ENCODE measurements at regions not wholly inside any gene's neighbourhood (a gene's known extent, or its start where the extent isn't known, plus 50 kb on each side); places are given as distances from the start of the nearest gene placed in this dataset.

DNA sequence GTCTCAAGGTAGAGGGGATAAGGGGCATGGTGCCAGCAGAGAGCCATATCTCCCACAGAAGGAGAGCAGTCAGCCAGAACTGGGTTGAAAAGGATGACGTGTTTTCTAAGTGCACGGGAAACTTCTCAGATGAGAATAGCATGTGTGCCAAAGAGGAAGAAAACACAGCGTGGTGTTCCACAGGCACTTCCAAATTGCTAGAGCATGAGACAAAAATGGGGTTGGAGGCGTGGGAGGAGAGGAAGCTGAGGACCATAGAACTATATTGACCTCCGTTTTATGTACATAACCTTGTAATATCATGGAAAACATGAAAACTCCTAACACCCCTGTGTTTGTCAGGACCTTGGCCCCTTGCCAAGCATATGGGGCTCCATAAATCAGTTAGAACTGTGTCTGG lies 682.7 kb upstream of the RAB6C start:
- no peak for DNase-seq

DNA sequence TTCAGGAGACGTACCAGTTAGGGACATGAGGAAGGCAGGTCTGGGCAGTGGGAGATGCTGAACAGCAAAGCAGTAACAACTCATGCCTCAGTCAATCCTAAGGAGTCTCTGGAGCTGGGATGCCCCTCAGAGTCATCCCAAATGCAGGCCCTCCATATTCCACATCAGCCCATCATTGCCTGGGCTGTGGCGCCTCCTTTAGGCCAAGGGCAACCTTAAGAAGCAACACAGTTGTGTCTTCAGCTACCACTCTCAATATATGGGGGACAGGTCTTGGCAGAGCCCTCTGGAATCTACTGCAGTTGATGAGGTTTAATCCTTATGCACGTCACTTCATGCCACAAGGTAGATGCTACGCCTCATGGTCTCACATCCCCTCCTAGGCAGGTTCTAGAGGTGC lies 682.0 kb upstream of the RAB6C start:
- no peak for DNase-seq

DNA sequence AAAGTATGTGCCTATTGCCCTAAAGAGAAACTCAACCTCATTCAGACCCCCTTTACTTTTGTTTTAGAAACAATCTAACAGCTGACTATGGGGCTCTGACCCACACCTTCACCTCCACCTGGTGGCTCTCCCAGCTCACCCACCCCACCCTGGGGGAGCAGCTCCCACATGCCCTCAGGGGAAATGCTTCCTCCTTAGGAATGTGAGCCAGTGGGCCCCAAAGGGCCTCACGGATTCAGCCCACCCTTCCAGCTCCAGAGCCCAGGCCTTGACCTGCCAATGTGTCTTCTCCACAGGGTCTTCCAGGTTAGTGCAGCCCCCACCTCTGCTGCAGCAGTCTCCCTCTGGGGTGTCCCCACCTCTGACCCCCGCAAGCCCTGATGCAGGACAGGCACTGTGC lies 680.1 kb upstream of the RAB6C start:
- no peak for DNase-seq

DNA sequence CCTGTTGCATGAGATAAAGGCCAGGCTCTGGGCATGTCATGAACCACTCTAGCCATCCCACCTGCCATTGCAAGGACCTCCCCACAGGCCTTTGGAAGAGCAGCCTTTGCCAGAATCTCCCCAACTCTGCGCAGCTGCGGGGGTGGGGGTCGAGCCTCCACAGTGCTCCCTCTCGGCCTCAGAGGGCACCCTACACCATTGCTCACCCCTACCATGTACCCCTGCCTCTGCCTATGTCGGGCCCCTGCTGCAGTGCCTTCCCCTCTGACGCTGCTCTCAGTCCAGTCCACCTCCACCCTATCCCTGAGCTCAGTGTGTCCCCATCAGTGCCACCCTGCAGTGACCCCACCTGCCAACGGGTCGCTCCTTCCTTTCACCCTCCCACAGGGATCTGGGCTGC lies 679.7 kb upstream of the RAB6C start:
- no peak for DNase-seq

DNA sequence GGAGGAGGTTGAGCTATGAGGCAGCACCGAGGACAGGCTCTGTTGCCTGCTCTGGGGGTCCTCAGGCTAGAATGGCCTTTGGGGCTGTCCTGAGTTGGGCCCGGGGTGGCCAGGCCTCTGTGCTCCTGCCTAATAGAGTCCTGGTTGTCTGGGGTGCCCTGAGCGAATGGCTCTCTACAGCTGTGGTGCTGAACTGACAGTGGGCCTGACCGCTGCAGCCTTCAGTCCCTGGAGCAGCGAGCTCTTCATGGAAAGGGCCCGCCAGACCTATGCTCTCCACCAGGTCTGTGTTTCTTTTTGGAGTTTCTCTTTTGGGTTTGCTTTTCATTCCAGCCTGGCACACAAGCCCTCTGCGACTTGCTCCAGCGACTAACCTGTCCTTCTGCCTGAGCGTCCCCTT lies 679.0 kb upstream of the RAB6C start:
- DNase-seq, result no peak

DNA sequence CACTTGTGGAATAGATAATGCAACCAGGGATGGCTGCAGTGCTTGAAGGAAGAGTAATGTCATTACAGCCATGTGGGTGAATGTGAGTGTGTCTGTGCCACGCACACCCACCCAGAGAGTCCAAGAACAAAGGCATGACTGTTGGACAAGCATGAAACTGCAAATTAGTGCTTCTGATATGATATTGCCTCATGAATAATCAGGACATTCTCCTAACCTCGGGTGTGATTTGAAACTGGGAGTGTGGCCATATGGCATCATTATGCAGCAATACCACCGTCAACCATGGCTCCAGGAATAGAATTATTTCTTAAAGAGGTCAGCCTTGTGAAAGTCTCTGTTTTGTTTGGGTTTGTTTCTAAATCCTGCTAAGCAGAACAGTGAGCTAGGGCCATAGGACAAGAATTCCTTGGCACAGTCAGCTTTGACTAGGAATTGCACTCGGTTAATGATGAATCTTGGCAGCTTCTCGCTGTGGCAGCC lies 678.0 kb upstream of the RAB6C start:
- no peak for DNase-seq

DNA sequence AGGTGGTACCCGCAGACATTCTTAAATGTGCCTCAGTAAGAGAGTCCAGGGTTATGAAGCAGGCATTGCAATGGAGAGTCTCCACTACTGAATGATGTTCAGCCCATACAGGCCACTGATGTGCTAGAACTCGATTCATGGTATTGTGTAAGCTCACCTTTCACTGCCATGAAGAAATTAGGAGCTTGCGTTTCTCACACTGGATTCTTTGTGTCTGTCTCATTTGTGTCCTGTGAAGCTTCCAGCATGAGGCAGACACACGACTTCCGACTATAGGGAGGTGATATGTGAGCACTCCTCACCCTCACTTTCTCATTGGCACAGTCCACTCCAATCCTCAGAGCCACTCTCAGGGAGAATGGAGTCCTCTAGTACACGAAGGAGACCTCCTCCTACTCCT lies 677.4 kb upstream of the RAB6C start:
- DNase-seq, result no peak

DNA sequence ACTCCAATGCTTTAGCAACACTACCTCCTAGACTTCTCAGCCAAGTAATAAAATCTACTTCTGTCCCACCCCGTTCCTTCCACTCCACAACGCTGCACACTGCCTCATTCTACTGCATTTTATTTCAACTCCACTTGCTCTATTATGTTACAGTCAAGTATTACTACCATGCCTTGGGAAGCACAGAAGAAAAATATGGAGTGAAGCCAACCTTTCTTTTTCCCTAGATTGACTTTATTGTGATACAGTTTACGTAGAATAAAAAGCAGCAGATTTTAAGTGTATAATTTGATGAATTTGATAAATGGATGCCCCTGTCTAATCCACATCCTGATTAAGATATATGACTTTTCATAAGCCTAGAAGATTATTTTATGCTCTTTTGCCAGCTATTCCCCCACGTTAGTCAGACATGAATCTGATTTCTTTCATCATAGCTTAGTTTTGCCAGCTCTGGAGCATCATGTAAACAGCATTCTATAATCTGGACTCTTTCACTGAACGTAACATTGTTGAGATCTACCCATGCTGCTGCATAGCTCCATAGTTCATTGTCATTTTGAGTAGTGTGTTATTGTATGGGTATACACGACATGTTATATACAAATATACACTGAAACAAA lies 676.8 kb upstream of the RAB6C start:
- no peak for DNase-seq

DNA sequence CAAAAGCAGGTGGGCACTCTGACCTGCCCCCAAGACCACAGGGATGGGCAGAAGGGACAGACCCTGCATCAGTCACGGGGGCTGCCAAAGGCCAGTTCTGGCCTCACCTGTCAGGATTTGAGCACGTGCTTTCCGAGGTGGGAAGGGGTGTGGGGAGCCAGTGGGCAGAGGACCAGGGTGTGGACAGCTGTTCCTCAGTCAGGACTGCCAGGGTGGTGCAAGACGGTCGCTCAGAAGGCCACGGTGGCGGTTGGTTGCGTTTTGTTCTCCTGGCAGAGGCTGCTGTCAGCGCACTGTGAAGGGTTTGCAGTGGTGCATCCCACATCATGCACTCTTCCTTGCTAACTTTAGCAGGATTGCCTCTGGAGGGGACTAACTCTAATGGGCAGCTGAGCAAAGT lies 665.3 kb upstream of the RAB6C start:
- no peak for DNase-seq

DNA sequence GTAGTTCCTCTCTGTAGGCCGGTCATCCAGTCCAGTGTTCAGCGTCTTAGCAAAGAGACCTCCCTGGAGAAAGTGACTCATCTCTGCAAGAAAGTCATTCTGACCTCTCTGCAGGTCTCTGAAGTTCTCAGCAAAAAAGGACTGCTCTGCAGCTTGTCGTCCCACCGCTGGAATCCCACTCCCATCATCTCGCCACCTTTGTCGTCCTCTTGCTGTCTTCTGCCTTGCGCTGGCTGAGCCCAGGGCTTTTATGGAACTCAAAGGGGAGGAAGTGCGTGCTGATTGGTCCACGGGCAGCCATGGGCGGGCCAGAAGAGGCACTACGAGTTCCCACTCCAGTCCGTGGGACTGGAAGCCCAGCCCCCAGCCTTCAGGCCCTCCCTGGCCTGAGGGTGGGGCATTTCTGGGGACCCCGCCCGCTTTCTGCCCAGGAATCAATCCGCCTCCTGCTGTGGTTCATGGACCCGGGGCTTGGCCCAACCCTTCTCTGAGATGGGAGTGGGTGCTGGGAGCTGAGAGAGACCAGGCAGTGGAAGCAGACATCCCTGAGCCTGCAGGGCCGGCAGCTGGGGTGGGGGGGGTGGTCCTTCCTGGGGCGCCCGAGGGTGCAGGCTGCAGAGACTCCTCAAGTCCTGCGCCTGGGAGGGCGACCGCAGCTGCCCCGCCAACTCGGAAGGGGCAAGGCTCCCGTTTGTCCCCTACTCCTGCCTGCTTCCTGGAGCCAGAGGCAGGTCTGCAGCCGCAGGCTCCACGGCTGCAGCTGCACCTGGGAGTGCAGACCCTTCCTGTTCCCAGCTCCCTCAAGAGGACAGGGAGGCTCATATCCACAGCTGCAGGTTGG lies 660.7 kb upstream of the RAB6C start:
- no peak for DNase-seq

DNA sequence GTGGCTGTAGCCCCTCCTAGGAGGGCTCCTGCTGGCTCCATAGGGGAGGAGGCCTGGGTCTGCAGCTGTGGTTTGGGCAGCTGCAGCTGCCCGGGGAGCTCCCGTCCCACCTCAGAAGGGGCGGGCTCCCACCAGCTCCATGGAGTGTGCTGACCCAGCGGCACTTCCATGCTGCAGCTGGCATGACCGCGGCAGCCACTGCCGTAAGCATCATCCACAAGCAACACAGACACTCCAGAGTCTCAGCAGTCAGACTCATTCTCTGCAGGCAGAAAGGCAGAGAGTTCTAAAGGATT lies 660.1 kb upstream of the RAB6C start:
- DNase-seq, result no peak

DNA sequence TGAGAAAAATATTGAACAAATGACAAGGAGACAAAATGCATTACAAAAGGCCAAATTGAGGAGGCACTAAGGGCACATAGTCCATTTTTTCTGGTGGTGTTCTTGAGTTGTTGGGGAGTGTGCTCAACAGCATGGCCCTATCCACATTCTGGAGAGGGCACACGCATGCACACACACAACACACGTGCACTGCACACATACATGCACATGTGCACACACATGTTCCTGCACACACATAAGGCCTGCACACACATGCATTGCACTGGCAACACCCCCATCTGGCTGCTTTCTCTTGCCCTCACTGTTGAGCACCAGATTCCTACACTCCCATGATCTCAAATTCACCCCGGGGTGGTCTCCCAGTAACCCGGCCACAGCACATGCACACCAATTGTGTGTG lies 659.2 kb upstream of the RAB6C start:
- no peak for DNase-seq

DNA sequence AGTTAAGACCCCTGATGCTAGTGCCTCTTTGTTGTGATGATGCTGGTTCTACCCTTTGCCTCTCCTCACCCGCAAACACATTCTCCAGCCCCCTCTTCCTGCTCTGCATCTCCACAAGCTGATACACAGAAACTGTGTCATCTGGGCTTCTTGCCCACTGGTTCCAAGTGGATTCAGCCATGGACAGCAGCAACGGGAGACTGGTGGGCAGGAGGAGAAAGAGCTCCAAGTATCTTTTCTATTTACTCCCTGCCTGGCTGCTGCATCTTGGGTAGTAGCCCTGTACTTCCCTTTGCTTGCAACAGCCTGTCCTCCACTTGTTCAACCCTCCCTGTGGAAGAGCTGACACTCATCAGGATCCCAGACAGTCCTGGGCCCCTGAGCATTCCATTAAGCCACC lies 655.1 kb upstream of the RAB6C start:
- no peak for DNase-seq

DNA sequence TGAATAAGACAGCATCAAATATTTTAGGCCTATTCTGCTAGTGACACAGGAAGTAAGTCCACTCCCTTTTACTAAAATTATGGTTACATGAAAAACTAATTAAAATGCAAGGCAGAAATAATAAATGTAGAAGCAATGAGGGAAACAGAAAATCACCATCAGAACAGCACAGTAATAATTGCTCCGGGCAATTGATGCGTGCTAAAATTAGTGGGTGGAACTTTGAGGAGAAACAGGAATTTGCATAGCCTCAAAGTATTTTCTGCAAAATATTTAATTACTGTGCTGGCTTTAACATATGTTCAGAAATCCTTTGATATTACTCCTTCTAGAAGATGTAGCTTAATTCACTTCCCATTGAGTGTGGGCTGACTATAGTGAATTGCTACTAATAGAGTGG lies 654.3 kb upstream of the RAB6C start:
- DNase-seq, result no peak

DNA sequence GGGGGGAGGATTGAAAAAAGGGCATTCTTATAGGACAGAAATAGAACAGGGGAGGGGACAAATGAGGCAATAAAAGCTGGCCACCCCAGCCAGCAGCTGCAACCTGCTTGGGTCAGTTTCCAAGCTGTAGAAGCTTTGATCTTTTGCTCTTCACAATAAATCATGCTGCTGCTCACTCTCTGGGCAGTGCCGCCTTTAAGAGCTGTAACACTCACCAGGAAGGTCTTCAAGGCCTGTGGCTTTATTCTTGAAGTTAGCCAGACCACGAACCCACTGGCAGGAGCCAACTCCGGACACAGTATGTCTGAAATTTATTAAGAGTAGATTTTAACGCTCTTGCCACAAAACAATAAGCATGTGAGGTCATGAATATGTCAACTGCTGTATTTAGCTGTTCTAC lies 649.9 kb upstream of the RAB6C start:
- DNase-seq, result no peak

DNA sequence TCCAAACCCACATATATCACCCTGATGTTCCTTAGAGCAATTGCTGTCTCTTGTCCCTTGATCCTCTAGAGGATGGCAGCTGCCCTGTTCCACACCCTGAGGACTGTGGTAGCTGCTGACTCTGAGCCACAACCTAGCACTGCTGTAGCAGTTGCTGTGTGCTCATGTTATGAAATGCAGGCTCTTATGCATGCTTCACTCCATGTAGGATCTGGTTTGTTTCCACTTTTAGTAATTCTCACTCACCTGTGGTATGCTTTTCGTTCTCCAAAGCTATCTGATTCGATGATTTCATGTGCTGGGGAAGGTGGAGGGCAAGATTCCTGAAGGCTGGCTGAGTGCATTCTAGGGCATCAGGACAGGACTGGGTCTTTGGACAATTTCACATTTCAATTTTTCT lies 649.0 kb upstream of the RAB6C start:
- no peak for DNase-seq

DNA sequence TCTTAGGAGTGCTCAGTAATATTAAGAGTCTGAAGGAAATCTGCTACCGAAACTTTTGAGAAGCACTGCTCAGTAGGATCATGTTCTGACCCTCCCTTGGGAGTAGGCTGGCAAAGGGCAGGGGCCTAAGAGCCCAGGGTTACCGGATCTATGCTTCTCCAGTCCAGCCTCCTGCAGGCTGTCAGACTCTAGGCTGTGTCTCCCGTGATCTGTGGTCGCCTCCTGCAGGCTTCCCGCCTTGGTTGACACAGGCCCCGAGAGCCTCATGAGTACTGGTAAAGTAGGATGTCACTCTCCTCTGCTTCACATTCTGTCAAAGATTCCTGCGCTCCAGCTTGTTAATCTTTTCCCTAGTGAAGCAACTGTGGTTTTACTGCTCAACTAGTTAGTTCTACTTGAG lies 647.8 kb upstream of the RAB6C start:
- DNase-seq, result no peak

DNA sequence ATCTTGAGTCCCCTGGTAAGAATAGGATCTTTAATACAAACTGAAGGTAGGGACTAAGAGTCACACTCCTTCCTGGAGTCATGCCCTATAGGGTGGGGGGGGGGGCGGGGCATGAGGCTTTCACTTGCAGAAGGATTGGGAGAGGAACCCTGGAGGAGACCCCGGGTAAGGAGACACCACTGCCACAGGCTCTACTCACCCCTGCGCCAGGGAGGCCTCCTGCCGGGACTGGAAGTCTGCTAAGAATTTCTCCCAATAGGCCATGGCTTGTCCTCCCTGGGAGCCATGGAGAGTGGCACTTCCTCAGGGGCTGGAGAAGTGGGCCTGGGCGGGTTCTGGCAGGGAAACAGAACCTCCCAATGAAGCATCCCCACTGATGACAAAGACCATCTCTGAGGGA lies 645.3 kb upstream of the RAB6C start:
- DNase-seq, result no peak

DNA sequence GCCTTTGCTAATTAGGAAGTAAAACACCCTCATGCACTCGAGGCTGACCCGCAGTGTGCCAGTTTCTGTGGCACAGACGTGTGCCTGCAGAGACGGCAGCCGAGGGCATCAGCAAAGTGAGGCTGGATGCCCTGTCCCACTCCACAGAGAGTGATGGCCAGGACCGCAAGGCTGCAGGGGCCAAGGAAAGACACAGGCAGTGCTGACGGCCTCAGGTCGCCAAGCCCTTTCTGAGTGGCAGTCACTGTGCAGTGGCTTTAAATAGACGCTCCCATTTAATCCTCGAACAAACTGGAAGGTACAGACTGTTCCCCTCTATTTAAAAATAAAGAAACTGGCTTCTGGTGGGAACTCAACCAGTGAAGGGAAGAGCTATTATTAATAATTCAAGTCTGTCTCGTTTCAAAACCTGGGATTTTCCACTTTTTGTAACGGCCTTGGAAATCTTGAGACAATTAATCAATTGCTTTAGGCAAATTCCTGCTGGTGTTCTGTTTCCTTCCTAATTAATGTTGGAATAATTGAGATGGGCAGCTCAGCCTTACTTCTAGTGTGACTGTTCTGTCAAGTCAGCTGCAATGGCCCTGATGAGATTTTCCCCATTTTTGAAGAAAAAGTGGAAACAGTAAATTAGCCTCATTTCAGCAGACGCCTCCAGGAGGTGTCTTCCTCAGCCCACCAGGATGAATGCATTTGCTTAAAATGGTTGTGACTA lies 644.6 kb upstream of the RAB6C start:
- DNase-seq, result no peak

DNA sequence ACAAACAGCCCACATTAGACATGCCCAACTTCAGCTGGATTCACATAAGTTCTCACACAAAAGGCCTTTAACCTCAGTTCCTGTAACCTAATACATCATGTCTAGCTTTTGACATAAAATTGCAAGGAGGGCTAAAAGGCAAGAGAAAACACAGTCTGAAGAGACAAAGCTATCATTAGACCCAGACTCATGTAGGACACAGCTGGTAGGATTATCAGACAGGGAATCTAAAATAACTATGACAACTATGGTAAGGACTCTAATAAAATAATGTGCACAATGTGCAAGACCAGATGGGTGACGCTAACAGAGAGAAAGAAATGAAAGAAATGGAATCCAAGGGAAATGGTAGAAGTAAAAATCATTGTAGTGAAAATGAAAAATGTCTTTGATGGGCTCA lies 643.2 kb upstream of the RAB6C start:
- DNase-seq, result no peak

DNA sequence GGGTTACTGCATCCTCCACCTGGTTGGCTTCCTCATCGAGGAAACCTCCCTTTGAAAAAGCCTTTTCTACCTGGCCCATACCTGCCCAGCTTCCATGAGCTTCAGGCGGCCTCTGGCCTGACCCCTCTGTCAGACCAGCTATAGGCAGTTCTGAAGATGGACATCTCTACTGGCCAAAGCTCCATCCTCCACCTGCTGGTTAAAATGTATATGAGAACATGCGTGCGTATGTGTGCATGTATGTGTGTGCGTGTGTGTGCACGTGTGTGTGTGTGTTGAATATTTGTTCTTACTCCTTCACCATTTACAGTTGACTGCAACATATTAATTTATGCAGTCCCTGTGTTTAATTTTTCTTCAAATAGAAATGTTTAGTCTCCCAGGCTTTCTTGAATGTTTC lies 642.4 kb upstream of the RAB6C start:
- no peak for DNase-seq

DNA sequence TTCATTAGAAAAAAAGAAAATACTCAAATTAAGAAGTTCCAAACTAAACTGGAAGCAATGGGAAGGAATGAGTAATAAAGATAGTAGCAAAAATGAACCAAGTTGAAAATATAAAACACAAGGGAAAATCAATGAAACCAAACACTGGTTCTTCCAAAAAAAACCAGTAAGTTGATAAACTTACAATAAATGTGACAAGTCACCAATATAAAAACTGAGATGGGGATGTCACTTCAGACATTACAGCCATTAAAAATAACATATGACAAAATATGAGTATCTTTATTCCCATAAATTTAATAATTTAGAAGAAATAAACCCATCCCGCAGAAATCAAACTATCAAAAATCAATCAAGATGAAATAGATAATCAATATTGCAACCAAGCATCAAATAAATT lies 633.9 kb upstream of the RAB6C start:
- no peak for DNase-seq

DNA sequence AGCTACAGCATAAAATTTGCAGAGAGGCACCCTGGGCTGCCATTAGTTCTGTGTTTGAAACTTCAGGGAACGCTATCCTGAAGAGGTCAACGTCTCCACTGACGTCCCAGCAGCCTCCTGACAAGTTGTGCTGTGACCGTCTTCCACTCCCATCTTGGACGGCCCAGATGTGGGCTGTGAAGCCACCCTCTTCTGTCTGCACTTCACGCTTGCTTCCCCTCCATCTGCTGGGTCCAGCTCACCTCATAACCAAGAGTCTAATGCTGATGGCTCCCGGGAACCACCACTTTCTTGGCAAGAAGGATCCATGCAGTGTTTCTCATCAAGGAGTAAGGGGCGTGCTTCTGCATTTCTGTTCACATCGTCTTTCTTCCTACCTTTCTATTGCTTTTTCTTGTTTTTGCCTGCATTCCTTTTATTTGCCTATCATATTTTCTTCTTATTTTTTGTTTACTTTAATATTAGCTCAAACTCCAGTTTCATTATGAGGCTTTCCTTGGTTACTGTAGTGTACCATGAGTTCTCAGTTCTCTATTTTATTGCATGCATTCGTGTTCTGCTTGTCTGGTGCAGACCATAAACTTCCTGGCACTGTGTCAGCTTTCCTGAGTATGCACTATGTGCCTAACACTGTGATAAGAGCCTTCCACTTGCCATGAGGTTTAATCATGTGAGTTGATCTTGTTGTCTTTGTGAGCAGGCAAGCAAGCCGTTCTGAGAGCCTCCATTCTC lies 631.8 kb upstream of the RAB6C start:
- no peak for DNase-seq

DNA sequence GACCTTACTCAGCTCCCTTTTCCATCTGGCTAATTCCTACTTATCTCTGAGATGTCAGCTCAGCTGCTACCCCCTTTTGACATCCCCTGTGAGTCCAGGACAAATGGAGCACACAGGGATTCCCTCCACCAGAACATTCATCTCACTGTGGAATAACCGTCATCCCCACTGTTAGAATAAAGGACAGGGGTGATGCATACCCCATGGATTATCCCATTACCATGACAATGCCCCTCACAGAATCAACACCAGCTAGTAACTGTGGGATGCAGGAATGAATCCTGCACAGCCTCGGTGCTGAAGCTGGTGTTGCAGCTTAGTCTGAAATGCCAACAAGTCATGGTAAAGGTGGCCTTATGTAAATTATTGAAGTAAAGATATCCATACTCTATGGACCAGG lies 624.8 kb upstream of the RAB6C start:
- no peak for DNase-seq

All from GDM1 (cell line).